GM18517 (cell line): ENCODE measurements at regions not wholly inside any gene's neighbourhood (a gene's known extent, or its start where the extent isn't known, plus 50 kb on each side); places are given as distances from the start of the nearest gene placed in this dataset.

Experiments
- ATAC-seq: cut with Tn5 transposase; IDR thresholded peaks from one replicate; pipeline ENCODE4 v1.9.1; 2021; ENCODE audit warnings: mild to moderate bottlenecking, moderate library complexity; ENCODE audit not compliant: unreplicated experiment

GRCh38 chr16:16867973-16868372 is 489.0 kb downstream of the NPIPA7 start:
- ATAC-seq = no peak

DNA sequence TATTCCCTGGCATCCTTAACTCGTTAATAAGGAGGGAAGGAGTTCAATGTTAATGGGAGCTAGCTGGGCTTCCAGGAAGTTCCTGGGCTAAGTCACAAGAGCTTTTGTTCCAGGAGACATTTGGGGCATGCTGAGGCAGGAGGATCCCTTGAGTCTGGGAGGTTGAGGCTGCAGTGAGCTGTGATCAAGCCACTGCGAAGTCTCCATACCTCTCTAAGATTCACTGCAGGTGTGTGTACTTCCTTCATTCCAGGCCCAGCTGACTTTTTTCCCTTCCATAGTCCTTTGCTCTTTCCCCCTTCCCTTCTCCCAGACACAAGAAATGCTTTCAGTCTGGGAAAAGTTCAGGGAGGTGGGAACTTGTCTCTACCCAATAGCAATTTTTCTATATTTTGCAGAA is 489.8 kb downstream of the NPIPA7 start:
- no peak for ATAC-seq

DNA sequence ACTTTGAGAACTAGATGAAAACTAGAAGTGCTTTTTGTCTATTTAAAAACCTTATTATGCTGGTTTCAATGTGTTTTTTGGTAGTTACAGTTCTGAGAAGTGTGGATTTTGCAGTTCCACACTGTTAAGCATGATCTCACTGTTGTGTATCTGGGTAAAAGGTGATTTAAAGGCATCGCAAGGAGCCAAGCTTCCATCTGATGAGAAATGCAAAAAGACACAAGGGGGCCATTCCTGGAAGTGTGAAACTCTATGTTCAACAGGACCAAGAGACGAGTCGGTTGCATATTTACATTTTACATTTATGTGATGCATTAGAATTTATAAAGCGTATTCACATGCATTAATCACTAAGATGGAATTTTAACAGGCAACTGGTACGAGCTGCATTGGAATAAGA is 490.8 kb downstream of the NPIPA7 start:
- ATAC-seq = no peak

DNA sequence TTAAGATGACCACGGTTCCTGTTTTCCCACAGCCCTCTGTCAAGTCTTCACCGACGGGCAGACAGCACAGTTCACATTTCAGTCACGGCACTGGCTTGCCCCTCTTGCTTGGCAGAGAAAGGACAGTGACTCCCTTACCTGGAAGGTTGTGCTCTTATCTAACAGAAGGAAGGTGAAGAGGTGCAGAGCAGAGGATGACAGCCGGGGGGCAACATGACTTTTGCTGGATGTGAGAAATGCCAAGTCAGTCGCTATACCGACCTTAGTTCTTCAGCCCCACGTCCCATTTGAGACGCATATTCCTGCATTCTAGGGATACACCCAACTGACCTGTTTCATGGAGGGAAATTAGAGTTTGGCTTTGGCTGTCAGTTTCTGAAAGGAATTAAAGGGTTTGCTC is 492.3 kb downstream of the NPIPA7 start:
- no peak for ATAC-seq

DNA sequence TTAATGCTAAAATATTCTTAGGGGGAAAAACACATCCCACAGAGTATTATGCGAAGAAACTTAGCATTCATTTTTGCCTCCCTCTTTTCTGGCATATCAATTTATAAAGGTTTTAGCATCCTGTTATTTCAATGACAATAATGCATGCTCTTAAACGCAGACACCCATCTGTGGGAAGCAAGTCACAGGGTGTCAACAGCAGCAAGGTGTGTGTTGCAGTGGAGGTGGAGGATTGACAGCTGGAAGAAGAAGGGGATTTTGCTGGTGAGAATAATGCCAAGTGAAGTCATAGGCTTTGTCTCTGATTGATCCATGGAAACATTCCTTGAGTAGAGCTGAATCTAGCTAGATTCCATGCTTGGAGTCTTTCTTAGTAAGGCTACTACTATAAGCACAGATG is 498.1 kb downstream of the NPIPA7 start:
- ATAC-seq = no peak

- no peak for ATAC-seq
These were observed 500.8 kb downstream of the NPIPA7 start for GRCh38 chr16:16879567-16880251.

- no peak for ATAC-seq
These were observed 502.9 kb downstream of the NPIPA7 start for GRCh38 chr16:16881814-16882213.

GRCh38 chr16:16882766-16883165 is 503.8 kb downstream of the NPIPA7 start:
- ATAC-seq = no peak

DNA sequence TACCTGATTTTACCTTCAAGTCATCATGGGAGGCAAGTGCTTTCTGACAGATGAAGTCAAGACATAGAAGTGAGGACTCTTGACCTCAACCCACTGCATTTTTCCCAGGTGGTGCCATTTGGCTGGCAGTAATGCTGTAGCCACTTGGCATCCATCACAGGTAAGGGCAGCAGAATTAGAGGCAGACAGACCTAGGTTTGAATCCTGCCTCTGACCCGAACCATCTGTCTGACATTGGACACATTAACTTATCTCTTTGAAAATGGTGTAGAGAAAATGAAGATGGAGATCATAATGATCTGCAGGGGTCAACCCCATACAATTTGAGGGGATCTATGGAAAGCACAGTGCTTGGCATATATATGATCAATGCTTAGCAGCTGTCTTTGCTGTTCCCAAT is 505.5 kb downstream of the NPIPA7 start:
- no peak for ATAC-seq

DNA sequence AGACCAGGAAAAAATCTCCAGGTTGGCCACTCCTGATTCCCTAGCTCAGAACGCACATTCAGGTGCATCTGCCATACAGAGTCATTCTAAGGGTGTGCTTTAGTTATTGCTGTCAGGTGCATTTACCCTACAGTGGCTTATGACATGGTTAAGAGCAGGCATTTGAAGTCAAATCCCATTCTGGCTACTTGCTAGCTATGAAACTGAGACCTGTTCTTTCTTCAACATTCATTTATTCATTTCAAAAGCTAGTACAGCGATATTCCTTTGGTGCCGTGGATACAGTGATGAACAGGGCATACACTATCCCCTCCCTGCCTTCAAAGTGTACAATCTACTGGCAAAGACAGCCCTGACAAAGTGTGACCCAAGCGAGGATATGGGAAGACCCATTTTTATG is 508.3 kb downstream of the NPIPA7 start:
- no peak for ATAC-seq

DNA sequence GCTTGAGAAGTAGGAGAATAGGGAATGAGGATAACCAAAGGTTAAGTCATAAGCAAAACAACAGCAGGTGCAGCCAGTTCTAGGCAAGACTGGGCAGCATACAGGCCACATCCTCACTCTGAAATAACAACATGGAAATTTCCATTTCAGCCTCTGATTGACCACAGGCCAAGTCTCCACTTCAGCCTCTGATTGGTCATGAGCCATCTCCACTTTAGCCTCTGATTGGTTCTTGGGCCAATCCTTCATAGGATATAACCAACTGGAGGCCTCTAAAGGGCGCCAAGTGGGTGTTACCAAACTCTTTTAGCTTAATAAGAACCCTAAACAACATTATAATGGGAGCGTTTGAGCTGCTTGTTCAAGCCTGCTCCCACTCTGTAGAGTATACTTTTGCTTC is 512.0 kb downstream of the NPIPA7 start:
- no peak for ATAC-seq

- no peak for ATAC-seq
These were observed 525.7 kb downstream of the NPIPA7 start for GRCh38 chr16:16904601-16905000.

DNA sequence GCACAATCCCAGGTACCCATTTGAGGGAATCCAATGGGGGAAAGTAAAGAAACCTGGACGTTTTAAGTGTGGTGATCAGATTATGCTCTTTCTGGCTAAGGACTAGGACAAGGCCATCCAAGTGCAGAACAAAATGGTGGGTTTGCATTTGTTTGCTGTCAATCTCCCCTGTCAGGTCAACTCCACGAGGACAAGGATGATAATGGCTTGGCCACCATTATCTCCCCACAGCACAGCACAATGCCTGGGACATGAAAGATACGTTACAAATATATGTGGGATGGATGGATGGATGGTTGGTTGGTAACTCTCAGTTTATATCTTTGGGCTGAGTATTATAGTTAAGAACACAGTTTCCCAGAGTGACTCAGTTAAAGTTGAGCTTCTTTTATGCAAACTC is 526.9 kb downstream of the NPIPA7 start:
- ATAC-seq = no peak

DNA sequence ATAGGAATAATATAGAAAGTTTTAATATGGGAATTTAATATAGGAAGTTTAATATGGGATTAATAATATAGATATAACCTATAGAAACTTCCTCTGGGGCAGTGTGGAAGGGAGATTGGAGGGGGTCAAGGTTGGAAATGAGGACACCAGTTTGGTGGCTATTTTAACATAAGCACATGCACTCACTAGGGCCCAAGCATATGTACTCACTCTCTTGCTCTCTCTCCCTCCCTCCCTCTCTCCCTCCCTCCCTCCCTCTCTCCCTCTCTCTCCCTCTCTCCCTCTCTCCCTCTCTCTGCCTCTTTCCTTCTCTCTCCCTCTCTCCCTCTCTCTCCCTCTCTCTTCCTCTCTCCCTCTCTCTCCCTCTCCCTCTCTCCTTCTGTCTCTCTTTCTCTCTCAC is 528.1 kb downstream of the NPIPA7 start:
- no peak for ATAC-seq

- no peak for ATAC-seq
These were observed 529.1 kb downstream of the NPIPA7 start for GRCh38 chr16:16908077-16908476.

- no peak for ATAC-seq
These were observed 530.2 kb downstream of the NPIPA7 start for GRCh38 chr16:16909126-16909525.

DNA sequence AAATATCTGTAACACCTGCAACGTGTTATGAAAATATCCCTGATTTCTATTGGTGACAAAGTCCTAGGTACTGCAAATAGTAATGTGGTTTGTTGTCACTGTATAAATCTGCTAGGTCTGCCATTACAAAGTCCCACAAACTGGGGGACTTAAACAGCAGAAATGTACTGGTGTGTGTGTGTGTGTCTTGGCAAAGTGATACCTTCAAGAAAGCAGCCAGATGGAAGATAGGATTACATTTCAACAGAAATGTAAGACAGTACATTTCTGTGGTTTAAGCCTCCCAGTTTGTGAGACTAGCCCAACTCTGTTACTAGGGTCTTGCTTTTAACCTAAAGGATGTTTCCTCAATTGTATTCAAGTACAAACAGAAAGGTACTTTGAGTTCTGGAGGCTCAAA is 531.7 kb downstream of the NPIPA7 start:
- ATAC-seq = no peak

GRCh38 chr16:16915771-16916170 is 536.8 kb downstream of the NPIPA7 start:
- ATAC-seq = no peak

DNA sequence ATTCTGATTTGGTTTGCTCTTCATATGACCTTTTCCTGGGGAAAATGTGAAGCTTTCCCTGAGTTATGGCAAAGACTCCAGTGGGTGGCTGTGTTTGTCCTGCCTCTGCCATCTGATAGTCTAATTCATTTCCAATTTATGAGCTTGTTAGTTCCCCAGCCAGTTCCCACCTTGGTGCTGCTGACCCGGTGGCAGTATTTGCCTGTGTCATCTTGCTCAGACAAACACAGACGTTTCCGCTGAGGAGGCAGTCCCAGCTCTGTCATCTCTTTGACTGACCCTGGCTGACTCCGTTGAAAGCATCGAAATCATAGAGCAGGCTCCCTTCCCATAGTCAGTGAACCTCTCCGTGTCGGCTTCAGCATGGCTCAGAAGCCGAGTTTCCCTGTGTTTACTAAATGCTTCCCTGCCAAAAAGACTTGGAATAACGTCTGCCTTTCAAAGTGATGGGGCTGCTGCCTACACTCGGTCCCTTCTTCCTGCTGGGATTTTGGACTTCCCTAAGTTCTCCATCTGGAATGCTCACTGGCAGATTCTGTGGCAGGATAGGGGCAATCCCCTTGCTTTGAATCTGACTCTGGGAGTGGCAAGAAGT is 538.3 kb downstream of the NPIPA7 start:
- no peak for ATAC-seq

- ATAC-seq = no peak
These were observed 544.5 kb downstream of the NPIPA7 start for GRCh38 chr16:16923479-16923878.

DNA sequence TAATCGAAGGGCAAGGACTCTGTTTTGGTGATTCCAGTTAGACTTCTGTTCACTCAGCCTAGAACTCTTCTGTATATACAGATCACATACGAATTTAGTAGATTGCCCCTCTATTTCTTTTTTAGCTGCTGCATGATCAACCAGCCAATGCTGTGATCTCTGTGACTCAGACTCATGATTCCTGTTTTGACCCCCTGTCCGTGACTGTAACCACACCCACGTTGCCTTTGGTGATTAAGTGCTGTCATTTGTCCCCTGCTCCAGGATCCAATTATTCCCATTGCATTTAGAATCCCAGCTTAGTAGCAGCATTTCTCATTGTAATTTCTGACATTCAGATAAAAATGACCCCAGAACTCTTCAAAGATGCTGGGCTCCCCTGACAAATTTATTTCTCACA is 545.7 kb downstream of the NPIPA7 start:
- ATAC-seq = no peak

- no peak for ATAC-seq
These were observed 545.3 kb downstream of the XYLT1 start for GRCh38 chr16:16925432-16925831.

- no peak for ATAC-seq
These were observed 542.1 kb downstream of the XYLT1 start for GRCh38 chr16:16928532-16929109.
